HEK293T (cell line): ENCODE measurements at regions not wholly inside any gene's neighbourhood (a gene's known extent, or its start where the extent isn't known, plus 50 kb on each side); places are given as distances from the start of the nearest gene placed in this dataset.

Experiments
- ELF4 ChIP-seq: fragments of 450-650 bp; IDR thresholded peaks from 2 replicates; pipeline ENCODE4 v1.6.1; 2017; ENCODE audit warnings: antibody characterized with exemption
- FOXK2 ChIP-seq: fragments of 450-650 bp; IDR thresholded peaks from 2 replicates; pipeline ENCODE4 v1.6.1; 2016; ENCODE audit warnings: mild to moderate bottlenecking
- HDGF ChIP-seq: fragments of 450-650 bp; IDR thresholded peaks from 2 replicates; pipeline ENCODE4 v1.6.1; 2017; ENCODE audit warnings: antibody characterized with exemption, borderline replicate concordance
- L3MBTL2 ChIP-seq: fragments of 450-650 bp; conservative IDR thresholded peaks from 2 replicates; pipeline ENCODE4 v1.6.1; 2016; ENCODE audit warnings: mild to moderate bottlenecking
- SP1 ChIP-seq: fragments of 450-650 bp; IDR thresholded peaks from 2 replicates; pipeline ENCODE4 v1.6.1; 2017
- SUZ12 ChIP-seq: fragments of 450-650 bp; IDR thresholded peaks from 2 replicates; pipeline ENCODE4 v1.6.1; 2016; ENCODE audit warnings: mild to moderate bottlenecking

DNA sequence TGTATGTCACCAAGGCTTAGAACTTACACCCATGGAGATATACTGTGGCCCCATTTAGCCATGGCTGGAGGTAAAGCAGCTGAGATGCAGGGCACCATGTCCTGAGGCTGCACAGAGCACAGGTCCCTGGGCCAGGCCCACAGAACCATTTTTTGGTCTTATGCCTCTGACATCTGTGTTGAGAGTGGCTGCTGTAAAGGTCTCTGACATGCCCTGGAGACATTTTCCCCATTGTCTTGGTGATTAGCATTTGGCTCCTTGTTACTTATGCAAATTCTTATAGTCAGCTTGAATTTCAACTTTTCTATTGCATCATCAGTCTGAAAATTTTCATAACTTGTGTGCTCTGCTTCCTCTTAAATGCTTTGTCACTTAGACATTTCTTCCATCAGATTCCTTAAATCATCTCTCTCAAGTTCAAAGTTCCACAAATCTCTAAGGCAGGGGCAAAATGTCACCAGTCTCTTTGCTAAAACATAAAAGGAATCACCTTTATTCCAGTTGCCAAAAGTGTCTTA is 701.3 kb downstream of the EPHA3 start:
- TF ChIP-seq FOXK2 (no peak), HDGF (no peak), L3MBTL2 (no peak), SP1 (no peak), SUZ12 (no peak), ELF4 (no peak)
